ENCODE measurements at regions not wholly inside any gene's neighbourhood (a gene's known extent, or its start where the extent isn't known, plus 50 kb on each side); places are given as distances from the start of the nearest gene placed in this dataset.

DNA sequence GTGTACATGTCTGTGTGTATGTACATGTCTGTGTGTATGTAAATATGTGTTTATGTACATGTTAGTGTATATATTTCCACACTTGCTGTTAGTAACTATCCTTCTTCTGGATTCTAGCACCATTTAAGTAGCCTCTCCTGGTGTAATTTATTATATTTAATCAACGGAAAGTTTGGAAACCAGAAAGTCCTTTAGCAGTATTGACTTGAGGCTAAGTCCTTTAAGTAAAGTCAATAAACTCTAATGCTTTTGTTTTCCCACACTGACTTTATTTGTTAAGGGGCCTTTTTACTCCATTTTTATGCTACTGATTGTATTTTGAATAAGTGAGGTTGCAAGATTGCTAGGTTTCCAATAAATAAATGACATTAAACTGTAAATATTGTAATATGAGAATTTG lies 876.4 kb upstream of the SEL1L start:
- Histone ChIP-seq H3K27ac (no peak overlapping the region), H3K36me3 (no peaks in the 10 kb centered on the region), H3K27me3 (no peaks in the 10 kb centered on the region), H3K4me3 (no peak overlapping the region), H3K9me3 (no peaks in the 10 kb centered on the region), H3K4me1 (no peaks in the 10 kb centered on the region)
- DNase-seq, result no peak
- TF ChIP-seq, protein P1, sequence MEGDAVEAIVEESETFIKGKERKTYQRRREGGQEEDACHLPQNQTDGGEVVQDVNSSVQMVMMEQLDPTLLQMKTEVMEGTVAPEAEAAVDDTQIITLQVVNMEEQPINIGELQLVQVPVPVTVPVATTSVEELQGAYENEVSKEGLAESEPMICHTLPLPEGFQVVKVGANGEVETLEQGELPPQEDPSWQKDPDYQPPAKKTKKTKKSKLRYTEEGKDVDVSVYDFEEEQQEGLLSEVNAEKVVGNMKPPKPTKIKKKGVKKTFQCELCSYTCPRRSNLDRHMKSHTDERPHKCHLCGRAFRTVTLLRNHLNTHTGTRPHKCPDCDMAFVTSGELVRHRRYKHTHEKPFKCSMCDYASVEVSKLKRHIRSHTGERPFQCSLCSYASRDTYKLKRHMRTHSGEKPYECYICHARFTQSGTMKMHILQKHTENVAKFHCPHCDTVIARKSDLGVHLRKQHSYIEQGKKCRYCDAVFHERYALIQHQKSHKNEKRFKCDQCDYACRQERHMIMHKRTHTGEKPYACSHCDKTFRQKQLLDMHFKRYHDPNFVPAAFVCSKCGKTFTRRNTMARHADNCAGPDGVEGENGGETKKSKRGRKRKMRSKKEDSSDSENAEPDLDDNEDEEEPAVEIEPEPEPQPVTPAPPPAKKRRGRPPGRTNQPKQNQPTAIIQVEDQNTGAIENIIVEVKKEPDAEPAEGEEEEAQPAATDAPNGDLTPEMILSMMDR (IDR thresholded peaks at IDR 0.05), result no peak
- no peak for TF ChIP-seq POLR2AphosphoS5 (IDR thresholded peaks at IDR 0.05)
- TF ChIP-seq POLR2A (IDR thresholded peaks at IDR 0.05), result no peak
- no peak for TF ChIP-seq EP300 (IDR thresholded peaks at IDR 0.05)
- whole genome bisulfite sequencing, 2 donors, result 64 to 65% methylated on average over 1 of the region's 1 CpG
- ATAC-seq (ENCODE audit: low FRiP score in 2 of 2), result no peak

DNA sequence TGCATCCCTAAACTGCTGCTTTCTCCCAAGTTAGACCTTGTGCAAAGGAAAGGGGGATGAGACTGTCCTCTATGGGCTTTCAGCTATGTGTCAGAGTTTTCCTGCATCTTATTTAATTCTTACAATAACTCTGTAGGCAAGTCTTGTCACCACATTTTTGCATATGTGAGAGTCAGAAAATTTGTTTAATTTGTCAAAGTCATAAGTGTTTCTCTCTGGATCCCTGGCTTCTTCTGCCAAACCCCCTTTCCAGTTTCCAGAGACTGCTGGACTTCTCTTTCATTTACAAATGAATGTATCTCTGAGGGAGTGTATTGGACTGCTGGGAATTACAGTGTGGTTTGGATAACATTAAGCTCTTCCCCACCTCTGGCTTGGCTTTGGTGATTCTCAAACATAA lies 877.6 kb upstream of the SEL1L start:
- Histone ChIP-seq H3K9me3 (no peaks in the 10 kb centered on the region), H3K4me3 (no peak overlapping the region), H3K27ac (no peak overlapping the region), H3K4me1 (no peaks in the 10 kb centered on the region), H3K36me3 (no peaks in the 10 kb centered on the region), H3K27me3 (no peaks in the 10 kb centered on the region)
- DNase-seq (no peak), ATAC-seq (ENCODE audit: low FRiP score in 2 of 2) (no peak)
- TF ChIP-seq, protein P1 (IDR thresholded peaks at IDR 0.05), result no peak
- no peak for TF ChIP-seq POLR2AphosphoS5 (IDR thresholded peaks at IDR 0.05)
- no peak for TF ChIP-seq POLR2A (IDR thresholded peaks at IDR 0.05)
- TF ChIP-seq EP300 (IDR thresholded peaks at IDR 0.05), result no peak

- Histone ChIP-seq H3K27me3 (no peaks in the 10 kb centered on the region), H3K36me3 (no peaks in the 10 kb centered on the region), H3K4me3 (no peak overlapping the region), H3K9me3 (no peaks in the 10 kb centered on the region), H3K4me1 (no peaks in the 10 kb centered on the region), H3K27ac (no peak overlapping the region)
- ATAC-seq (ENCODE audit: low FRiP score in 2 of 2), result no peak
- DNase-seq, result no peak
- TF ChIP-seq EP300 (IDR thresholded peaks at IDR 0.05), result no peak
- no peak for TF ChIP-seq POLR2A (IDR thresholded peaks at IDR 0.05)
- TF ChIP-seq, protein P1 (IDR thresholded peaks at IDR 0.05), result no peak
- no peak for TF ChIP-seq POLR2AphosphoS5 (IDR thresholded peaks at IDR 0.05)
- WGBS, 2 donors, result 91 to 94% methylated on average over 1 of the region's 1 CpG
Observed at GRCh38 chr14:82412545-82412944, 878.9 kb upstream of the SEL1L start.

DNA sequence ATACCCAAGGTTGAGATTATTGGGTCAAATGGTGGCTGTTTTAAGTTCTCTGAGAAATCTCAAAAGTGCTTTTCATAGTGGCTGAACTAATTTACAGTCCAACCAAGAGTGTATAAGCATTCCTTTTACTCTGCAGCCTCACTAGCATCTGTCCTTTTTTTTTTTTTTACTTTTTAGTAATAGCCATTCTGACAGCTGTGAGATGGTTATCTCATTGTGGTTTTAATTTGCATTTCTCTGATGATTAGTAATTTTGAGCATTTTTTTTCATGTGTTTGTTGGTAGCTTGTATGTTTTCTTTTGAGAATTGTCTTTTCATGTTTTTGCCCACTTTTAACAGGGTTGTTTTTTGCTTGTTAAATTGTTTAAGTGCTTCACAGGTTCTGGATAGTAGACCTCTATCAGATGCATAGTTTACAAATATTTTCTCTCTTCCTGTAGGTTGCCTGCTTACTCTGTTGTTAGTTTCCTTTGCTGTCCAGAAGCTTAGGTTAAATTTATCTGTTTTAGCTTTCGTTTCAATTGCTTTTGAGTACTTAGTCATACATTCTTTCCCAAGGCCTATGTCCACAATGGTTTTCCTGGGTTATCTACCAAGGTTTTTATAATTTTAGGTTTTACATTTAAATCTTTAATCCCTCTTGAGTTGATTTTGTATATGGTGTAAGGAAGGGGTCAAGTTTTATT lies 881.3 kb upstream of the SEL1L start:
- 45 to 73% methylated on average over 1 of the region's 1 CpG for WGBS, 2 donors

More for the DNA sequence above, 881.3 kb upstream of the SEL1L start:
- Histone ChIP-seq H3K9me3 (peaks cover 0 to 7% (median 0%) of the 10 kb centered on the region in 4 donors), H3K36me3 (no peaks in the 10 kb centered on the region), H3K4me1 (no peaks in the 10 kb centered on the region), H3K27ac (no peak overlapping the region), H3K27me3 (no peaks in the 10 kb centered on the region), H3K4me3 (no peak overlapping the region)
- TF ChIP-seq POLR2AphosphoS5 (IDR thresholded peaks at IDR 0.05), result no peak
- no peak for TF ChIP-seq EP300 (IDR thresholded peaks at IDR 0.05)
- no peak for TF ChIP-seq POLR2A (IDR thresholded peaks at IDR 0.05)
- TF ChIP-seq, protein P1 (IDR thresholded peaks at IDR 0.05), result no peak
- DNase-seq, result no peak
- no peak for ATAC-seq (ENCODE audit: low FRiP score in 2 of 2)

All from upper lobe of left lung (tissue), 6 donors.